MM.1S (cell line): ENCODE measurements at regions not wholly inside any gene's neighbourhood (a gene's known extent, or its start where the extent isn't known, plus 50 kb on each side); places are given as distances from the start of the nearest gene placed in this dataset.

Source experiments
- DNase-seq: peaks from one replicate; pipeline ENCODE4 v3.0.0-alpha.2; 2015
- H2AFZ ChIP-seq: fragments of 300-600 bp; sonication (generic); 2 replicates; pipeline ENCODE4 v1.6.0; 2016; ENCODE audit warnings: antibody characterized with exemption, low read length
- H3F3A ChIP-seq: fragments of 300-600 bp; sonication (generic); 2 replicates; pipeline ENCODE4 v1.6.1; 2016; ENCODE audit warnings: mild to moderate bottlenecking, antibody characterized with exemption, low read length, moderate library complexity, mixed read lengths; ENCODE audit not compliant: insufficient read depth
- H3K27ac ChIP-seq: fragments of 300-600 bp; sonication (generic); 2 replicates; pipeline ENCODE4 v1.5.1; 2016; ENCODE audit warnings: mild to moderate bottlenecking, low read length
- H3K27me3 ChIP-seq: fragments of 300-600 bp; sonication (generic); replicated peaks from 2 replicates; pipeline ENCODE4 v1.6.0; 2016; ENCODE audit warnings: low read length; ENCODE audit not compliant: insufficient read depth
- H3K36me3 ChIP-seq: fragments of 300-600 bp; sonication (generic); replicated peaks from 2 replicates; pipeline ENCODE4 v1.6.1; 2016; ENCODE audit warnings: mild to moderate bottlenecking, low read length, mixed read lengths; ENCODE audit not compliant: insufficient read depth
- H3K4me1 ChIP-seq: fragments of 300-600 bp; sonication (generic); 2 replicates; pipeline ENCODE4 v1.6.1; 2016; ENCODE audit warnings: low read length, mixed read lengths
- H3K4me2 ChIP-seq: fragments of 300-600 bp; sonication (generic); 2 replicates; pipeline ENCODE4 v1.6.0; 2016; ENCODE audit warnings: low read depth, low read length
- H3K4me3 ChIP-seq: fragments of 300-600 bp; sonication (generic); 2 replicates; pipeline ENCODE4 v1.5.1; 2016; ENCODE audit warnings: low read length, mixed read lengths
- H3K79me2 ChIP-seq: fragments of 300-600 bp; sonication (generic); 2 replicates; pipeline ENCODE4 v1.6.1; 2016; ENCODE audit warnings: mixed run types, low read length, mixed read lengths
- H3K9ac ChIP-seq: fragments of 300-600 bp; sonication (generic); 2 replicates; pipeline ENCODE4 v1.6.1; 2016; ENCODE audit warnings: low read length, mixed read lengths
- H3K9me2 ChIP-seq: fragments of 300-600 bp; sonication (generic); replicated peaks from 2 replicates; pipeline ENCODE4 v1.6.1; 2016; ENCODE audit warnings: mild to moderate bottlenecking, low read length, mixed read lengths; ENCODE audit not compliant: insufficient read depth
- H3K9me3 ChIP-seq: fragments of 300-600 bp; sonication (generic); replicated peaks from 2 replicates; pipeline ENCODE4 v1.6.1; 2016; ENCODE audit warnings: mild to moderate bottlenecking, low read length, mixed read lengths; ENCODE audit not compliant: insufficient read depth
- H4K20me1 ChIP-seq: fragments of 300-600 bp; sonication (generic); 2 replicates; pipeline ENCODE4 v1.6.1; 2016; ENCODE audit warnings: mild to moderate bottlenecking, low read length, moderate library complexity, mixed read lengths; ENCODE audit not compliant: insufficient read depth
- CTCF ChIP-seq: fragments of 300-600 bp; sonication (generic); IDR thresholded peaks from 2 replicates; pipeline ENCODE4 v1.5.1; 2016; ENCODE audit warnings: antibody characterized with exemption, low read length, mixed read lengths
- EZH2 ChIP-seq: fragments of 300-600 bp; sonication (generic); optimal IDR thresholded peaks from 2 replicates; pipeline ENCODE3; 2017; ENCODE audit warnings: low read depth, mild to moderate bottlenecking, antibody characterized with exemption, low read length, mixed read lengths
- EZH2phosphoT487 ChIP-seq: fragments of 300-600 bp; sonication (generic); IDR thresholded peaks from 2 replicates; pipeline ENCODE4 v1.6.1; 2018; ENCODE audit warnings: antibody characterized with exemption, low read length

- no peak overlapping the region for H3K27ac ChIP-seq
- no peaks in the 10 kb centered on the region for H3K4me1 ChIP-seq
- no peaks in the 10 kb centered on the region for H3F3A ChIP-seq
- no peak for TF ChIP-seq EZH2phosphoT487
- no peak for TF ChIP-seq CTCF
- H3K9me3 ChIP-seq, result no peaks in the 10 kb centered on the region
- DNase-seq, result no peak
- H3K36me3 ChIP-seq, result no peaks in the 10 kb centered on the region
- no peak overlapping the region for H3K9ac ChIP-seq
- H3K79me2 ChIP-seq, result no peaks in the 10 kb centered on the region
- H2AFZ ChIP-seq, result no peak overlapping the region
- no peak overlapping the region for H3K4me3 ChIP-seq
- no peaks in the 10 kb centered on the region for H4K20me1 ChIP-seq
- H3K27me3 ChIP-seq, result no peaks in the 10 kb centered on the region
- no peak overlapping the region for H3K4me2 ChIP-seq
- no peaks in the 10 kb centered on the region for H3K9me2 ChIP-seq
Observed at GRCh38 chr5:13187186-13187585, 757.3 kb downstream of the DNAH5 start.

GRCh38 chr5:13186177-13186576 lies 758.3 kb downstream of the DNAH5 start:
- Histone ChIP-seq H2AFZ (no peak overlapping the region), H3K79me2 (no peaks in the 10 kb centered on the region), H3K9me3 (no peaks in the 10 kb centered on the region), H3K36me3 (no peaks in the 10 kb centered on the region), H3K27me3 (no peaks in the 10 kb centered on the region), H3K9ac (no peak overlapping the region), H3K27ac (no peak overlapping the region), H3K4me1 (no peaks in the 10 kb centered on the region), H3K9me2 (no peaks in the 10 kb centered on the region), H3F3A (no peaks in the 10 kb centered on the region), H3K4me2 (no peak overlapping the region), H3K4me3 (no peak overlapping the region), H4K20me1 (no peaks in the 10 kb centered on the region)
- no peak for DNase-seq
- no peak for TF ChIP-seq EZH2
- TF ChIP-seq CTCF, result no peak
- TF ChIP-seq EZH2phosphoT487, result no peak

GRCh38 chr5:13179407-13180087 lies 764.9 kb downstream of the DNAH5 start:
- Histone ChIP-seq H3K27ac (no peak overlapping the region), H3F3A (no peaks in the 10 kb centered on the region), H3K4me2 (no peak overlapping the region), H3K79me2 (no peaks in the 10 kb centered on the region), H3K9ac (no peak overlapping the region), H3K4me1 (no peaks in the 10 kb centered on the region), H2AFZ (no peak overlapping the region), H3K36me3 (no peaks in the 10 kb centered on the region), H3K9me3 (no peaks in the 10 kb centered on the region), H3K27me3 (no peaks in the 10 kb centered on the region), H3K9me2 (no peaks in the 10 kb centered on the region), H3K4me3 (no peak overlapping the region), H4K20me1 (no peaks in the 10 kb centered on the region)
- no peak for DNase-seq
- TF ChIP-seq EZH2phosphoT487 (no peak), EZH2 (no peak)

GRCh38 chr5:13143630-13144029 lies 800.9 kb downstream of the DNAH5 start:
- Histone ChIP-seq H3F3A (no peaks in the 10 kb centered on the region), H3K4me3 (no peak overlapping the region), H3K27me3 (no peaks in the 10 kb centered on the region), H2AFZ (no peak overlapping the region), H3K27ac (no peak overlapping the region), H3K9me2 (no peaks in the 10 kb centered on the region), H3K79me2 (no peaks in the 10 kb centered on the region), H3K36me3 (no peaks in the 10 kb centered on the region), H4K20me1 (no peaks in the 10 kb centered on the region), H3K4me1 (no peaks in the 10 kb centered on the region), H3K9ac (no peak overlapping the region), H3K9me3 (no peaks in the 10 kb centered on the region), H3K4me2 (no peak overlapping the region)
- TF ChIP-seq CTCF (no peak), EZH2phosphoT487 (no peak), EZH2 (no peak)
- no peak for DNase-seq
